LoVo (cell line): ENCODE measurements at regions not wholly inside any gene's neighbourhood (a gene's known extent, or its start where the extent isn't known, plus 50 kb on each side); places are given as distances from the start of the nearest gene placed in this dataset.

Experiments used
- DNase-seq: peaks from one replicate; pipeline ENCODE4 v3.0.0-alpha.2; 2016; ENCODE audit warnings: low spot score

DNA sequence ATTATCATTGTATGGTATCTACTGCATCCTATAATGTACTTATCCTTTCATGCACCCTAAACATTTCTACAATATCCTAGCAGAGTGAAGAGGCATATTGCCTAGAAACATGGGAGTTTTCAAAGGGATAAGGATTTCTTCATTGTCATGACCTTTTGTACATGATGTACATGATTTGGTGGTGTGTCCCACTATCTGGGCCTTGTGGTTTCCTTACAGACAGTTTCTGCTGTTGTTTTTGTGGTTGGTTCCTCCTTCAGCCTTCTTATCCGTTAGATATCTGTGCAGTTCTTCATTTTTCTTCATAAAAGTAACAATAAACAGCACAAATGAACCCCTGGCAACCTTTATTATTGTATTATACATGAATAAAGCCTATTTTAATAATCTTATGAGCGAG is 70.4 kb upstream of the BACH1 start:
- DNase-seq: no peak

DNA sequence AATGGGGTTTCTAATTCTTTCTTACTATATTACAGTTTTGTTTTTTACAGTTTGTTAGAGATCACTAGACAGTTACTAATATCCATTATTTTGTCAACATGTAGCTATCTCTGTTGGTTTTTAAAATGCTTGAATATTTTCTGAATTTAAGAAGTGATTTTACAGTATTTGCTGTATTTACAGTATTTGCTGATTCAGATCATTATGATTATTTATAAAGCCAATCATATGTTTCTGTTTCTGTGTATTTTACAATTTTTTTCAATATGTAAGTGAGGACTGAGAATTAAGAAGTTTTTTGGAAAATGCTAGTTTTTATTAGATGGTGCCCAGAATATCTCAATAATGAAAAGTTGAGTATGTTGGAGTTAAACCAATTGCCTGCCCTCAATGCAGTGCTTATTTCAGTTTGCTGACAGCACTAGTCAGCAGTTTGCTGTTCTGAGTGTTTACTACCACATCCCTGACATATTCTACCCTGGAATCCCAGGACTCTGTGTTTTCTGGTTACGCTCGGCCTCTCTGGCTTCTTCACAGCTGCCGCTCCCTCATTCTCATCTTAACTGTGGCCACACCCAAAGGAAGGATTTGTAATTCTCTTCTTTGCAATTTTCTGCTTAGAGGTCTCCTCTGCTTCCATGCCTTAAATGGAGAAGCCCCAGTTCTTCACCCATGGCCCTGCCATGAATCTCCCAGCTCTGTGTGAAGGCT is 68.0 kb upstream of the BACH1 start:
- peak; percentile 20 for DNase-seq

DNA sequence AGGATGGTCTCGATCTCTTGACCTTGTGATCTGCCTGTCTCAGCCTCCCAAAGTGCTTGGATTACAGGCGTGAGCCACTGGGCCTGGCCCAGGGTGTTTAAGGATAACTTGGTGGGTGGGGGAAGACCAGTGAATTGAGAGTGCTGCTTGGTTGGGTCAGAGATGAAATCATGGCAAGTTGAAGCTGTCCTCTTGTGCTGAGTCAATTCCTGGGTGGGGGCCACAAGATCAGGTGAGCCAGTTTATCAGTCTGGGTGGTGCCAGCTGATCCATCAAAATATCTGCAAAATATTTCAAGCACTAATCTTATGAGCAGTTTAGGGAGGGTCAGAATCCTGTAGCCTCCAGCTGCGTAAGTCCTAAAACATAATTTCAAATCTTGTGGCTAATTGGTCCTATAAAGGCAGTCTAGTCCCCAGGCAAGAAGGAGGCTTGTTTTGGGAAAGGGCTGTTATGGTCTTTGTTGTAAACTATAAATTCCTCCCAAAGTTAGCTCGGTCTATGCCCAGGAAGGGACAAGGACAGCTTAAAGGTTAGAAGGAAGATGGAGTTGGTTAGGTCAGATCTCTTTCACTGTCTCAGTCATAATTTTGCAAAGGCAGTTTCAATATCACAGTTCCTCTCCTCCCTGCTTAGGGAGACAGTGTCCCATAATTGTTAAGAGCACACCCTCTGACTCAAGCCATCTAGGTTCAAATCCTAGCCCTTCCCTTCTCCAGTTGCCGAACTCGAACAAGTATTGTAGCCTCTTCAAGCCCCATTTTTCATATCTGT is 66.8 kb upstream of the BACH1 start:
- no peak for DNase-seq

DNA sequence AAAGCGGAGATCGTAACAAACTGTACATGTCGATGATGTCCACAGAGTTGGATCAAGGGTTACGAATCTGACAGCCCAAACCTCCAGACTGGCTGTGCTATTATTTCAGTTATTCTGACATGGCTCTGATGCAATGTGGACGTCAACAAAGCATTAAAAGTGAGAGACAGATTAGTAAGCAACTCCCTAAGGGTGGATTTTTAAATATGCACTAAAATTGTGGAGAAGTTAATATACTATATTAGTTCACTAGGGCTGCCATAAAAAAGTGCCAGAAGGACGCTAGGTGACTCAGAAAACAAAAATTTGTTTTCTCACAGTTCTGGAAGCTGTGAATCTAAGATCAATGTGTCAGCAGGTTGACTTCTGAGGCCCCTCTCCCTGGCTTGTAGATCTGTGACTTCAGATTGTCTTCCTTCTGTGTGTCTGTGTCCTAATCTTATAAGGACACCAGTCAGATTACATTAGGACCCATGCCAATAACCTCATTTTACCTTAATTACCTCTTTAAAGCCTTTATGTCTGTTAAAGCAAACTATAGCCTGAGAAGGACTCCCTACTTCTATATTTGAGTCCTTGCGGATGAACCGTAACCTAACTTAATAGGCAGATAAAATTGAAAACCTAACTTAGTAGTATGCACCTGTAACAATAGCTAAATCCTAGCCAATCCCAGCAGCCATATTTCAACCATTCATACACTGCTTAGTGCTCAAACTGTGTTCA is 66.0 kb upstream of the BACH1 start:
- peak; percentile 39 for DNase-seq

DNA sequence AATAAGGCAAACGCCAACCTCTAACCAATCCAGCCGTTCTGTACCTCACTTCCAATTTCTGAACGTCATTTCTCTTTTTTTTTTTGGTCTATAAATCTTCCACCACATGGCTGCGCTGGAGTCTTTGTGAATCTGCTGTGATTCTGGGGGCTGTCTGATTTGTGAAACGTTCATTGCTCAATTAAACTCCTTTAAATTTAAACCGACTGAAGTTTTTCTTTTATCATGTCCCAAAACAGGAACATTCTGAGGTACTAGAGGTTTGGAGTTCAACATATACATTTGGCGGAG is 65.5 kb upstream of the BACH1 start:
- DNase-seq: no peak

DNA sequence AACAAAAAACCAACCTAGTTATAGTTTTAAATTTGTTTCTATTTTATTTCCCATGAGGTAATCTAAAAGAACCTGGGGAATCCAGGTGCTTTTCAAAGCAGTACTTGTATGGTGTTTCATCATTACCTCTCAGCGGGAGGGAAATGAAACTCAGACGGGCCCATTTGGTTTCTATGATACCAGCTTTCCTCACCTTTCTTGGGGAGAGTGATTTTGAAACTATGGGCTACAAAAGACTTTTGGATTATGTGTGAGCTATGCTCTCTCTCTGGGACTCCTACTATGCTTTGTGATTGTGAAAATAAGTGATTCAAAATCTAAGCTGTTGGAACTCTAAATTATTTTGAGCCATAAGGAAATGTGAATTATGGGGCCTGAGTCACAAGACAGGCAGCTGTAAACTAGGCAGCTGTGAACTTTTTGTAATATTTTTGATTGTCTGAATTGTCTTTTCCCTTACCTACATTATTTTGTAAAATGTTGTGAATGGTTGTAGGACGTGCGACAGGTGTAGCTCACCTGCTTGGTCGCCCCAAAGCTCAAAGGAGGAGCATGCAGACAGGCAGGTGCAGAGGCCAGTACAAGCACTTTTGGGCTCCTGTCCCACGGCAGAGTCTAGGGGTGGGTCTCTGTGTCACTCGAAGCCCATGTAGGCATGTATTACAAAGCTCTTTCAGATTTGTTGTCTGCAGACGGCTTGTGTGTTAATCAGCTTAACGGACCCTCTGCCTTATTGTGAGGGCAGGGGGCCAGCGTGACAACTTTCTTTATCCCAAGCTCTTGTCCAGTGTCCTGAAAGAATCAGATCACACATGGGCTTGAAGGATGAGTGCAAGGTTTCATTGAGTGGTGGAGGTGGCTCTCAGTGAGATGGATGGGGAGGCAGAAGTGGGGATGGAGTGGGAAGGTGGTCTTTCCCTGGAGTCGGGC is 64.8 kb upstream of the BACH1 start:
- no peak for DNase-seq

DNA sequence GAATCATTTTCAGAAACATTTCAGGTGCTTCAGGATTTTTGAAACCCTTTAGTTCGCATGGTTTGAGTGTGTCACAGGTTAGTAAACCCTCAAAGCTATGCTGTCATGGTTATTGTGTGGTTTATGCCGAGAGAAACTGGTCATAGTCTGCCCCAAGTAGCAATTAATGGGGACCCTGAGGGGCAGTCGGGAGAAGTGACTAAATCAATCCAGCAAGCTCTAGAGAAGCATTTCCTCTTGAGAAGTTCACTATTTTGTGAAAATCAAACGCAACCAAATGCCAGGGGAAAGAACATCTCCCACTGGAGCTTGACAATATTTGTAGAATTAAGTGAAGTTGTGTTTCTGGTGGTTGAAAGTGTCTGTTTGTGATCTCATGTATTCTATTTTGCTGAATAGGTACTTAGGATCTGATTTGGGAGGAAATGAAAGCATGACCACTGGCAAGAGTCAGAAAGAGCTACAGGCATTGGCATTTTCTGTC is 63.0 kb upstream of the BACH1 start:
- no peak for DNase-seq

DNA sequence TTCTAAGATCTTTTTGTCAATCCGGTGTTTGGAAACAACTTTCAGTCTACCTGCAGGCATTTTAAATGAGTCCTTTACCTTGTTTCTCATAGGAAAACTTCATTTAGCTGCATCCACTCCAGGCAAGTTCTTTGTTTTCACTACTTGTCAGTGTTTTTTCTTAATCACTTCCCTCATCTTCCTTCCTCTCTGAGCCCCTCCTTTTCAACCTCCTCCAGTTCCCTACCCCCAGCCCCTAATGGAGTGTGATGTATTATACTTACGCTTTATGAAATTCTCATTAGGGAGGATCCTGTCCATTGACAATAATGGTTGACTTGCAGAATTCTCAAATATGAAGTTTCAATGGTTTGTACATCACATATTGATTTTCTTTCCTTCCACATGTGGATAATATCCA is 62.5 kb upstream of the BACH1 start:
- no peak for DNase-seq

DNA sequence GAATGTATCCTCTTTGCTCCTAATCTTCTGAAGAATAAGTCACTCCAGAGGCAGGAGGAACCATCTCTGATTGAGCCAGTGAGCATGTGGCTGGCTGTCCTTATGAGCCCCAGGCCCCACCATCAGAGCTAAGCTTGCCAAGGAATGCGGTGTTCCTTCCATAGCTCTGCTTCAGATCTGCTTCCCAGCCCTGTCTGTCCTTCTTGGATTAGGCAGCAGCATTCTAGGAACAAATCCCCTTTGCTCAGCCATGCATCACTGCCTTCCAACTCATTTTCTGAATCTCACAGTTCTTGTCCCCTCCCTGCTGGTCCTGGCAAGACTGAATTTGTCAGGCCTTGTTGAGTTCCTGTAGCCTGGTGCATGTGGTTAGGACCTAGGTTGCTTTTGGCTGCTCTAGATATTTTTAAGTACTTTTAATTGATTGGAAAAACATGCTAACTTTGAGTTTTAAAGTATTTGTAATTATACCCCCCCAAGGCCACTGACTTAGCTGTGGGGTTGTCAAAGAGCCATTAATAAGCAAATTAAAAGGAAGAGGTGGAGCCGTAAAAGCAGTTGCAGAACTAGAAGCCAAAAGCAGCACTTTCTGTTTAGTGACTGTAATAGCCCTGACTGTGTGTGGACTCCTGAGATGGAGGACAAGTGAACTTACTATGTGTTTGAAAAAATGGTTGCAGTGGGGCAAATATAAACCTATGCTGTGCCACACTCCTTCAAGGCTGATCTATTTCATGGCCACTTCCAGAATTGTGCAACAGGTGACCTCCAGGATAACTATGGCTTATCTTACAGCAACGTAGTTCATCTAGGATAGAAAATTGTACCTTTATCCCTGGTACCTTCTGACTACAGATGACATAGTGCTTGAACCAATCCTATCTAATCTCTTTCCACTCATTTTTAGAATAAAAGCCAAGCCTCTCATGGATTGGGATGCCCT is 61.3 kb upstream of the BACH1 start:
- no peak for DNase-seq

DNA sequence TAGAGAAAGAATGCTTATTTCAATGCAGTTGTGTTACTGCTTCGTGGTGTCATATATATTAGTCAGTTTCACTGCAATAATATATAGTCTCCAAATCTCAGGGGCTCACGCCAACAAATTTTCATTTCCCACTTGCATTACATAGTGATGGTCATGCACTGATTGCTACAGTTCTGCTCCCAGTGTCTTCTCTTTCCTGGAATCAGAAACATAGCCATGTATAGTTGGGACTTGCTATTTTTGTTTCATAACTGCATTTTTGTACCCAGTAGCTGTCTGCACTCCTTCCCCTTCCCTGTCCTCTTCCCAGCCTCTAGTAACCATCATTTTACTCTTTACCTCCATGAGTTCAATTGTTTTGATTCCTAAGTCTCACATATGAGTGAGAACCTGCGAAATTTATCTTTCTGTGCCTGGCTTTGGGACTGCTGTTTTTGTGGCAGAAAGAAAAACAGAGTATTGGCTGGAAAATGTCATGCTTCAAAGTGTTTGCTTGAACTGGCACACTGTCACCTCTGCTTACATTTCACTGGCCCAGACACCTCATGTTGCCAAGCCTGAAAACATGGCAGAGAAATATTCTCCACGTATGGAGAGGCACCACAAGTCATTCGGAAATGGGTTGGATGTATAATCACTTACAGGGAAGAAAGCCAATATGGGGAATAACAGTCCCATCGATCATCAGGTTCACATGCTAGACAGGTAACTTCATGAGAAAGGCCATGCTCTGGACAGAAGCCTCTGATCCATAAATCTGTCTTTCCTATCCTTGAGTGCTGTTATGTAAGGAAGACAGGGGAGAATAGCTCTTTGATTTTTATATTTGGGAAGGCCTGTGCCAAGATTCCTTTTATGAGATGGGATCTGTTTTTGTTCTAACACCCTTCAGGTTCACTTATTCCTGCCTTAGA is 60.4 kb upstream of the BACH1 start:
- no peak for DNase-seq

DNA sequence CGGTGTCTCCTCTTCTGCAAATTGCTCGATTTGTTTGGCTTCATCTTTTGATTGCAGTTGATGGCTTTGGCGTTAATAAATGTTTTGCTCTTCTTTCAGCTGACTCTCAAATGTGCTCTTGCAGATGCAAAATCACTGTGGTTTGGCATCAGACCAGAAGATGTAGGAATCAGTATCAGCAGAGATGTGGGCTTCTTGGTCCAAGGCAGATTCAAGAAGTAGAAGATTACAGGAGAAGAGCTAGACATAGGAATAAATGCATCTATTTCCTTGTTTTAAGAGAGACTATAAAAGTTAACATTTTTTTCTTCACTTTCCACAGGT is 59.8 kb upstream of the BACH1 start:
- no peak for DNase-seq

DNA sequence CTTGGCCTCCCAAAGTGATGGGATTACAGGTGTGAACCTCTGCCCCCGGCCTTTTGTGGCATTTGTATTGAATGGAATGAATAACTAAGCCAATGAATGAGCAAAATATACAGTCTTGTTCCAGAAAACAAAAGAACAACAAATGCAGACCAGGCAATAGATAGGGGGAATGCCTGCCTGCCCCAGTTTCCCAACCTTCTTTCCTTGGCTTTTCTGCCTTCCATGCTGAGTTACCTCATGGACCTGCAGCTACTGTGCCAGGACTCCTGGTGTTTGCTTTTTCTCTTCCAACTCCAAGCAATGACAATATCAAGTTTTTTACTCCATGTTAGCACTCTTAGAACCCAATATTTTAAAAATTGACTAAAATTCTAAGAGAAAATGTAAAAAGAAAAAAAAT is 58.6 kb upstream of the BACH1 start:
- DNase-seq: no peak

DNA sequence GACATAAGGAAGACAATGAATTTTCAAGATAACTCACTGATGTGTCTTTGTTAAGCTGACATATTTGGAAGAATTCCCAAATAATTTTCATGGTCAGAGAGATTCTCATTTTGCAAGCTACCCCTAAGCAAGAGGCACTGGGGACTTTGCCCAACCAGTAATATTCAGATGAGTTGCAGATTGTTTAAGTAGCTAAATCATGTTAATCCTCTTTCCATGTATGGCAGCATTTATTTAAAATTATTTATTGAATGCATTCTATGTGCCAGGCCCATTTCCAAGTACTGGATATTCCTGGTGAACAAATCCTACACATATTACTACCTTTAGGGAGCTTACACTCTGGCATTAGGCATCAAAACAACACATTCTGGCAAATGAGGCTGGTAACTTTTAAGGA is 56.5 kb upstream of the BACH1 start:
- DNase-seq: no peak

DNA sequence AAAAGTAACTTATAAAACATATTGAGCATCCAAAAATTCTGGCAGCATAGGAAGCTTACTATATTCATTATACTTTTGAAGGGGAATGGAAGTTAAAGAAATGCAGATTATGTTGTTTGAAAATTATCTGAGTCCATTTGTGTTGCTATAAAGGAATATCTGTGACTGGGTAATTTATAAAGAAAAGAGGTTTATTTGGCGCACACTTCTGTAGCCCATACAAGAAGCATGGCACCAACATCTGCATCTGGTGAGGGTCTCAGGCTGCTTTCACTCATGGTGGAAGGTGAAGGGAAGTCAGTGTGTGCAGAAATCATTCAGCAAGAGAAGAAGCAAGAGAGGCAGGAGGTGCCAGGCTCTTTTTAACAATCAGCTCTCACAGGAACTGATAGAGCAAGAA is 55.5 kb upstream of the BACH1 start:
- no peak for DNase-seq

DNA sequence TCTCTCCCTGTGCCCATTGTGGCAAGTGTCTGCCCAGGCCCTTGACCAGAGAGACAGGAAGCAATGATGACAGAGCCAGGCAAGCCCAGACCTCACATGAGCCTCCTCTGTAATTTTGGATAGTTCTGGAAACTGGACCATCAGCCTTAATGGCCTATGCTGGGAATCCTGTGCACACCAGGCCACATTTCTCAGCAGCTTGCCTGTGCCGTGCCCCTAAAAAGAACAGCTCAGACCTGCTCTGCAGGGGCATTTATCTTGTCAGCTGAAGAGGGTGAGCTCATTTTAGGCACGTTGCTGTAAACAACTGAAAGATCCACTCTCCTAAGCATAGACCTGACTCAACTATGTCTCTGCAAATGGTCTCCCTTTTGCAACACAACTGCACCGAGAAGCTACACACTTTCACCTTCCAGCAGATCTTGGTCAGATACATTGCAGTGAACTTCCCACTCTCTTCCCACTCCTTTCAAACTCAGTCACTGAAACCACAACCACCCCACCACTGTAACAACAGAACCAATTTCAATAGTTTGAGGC is 53.5 kb upstream of the BACH1 start:
- no peak for DNase-seq

DNA sequence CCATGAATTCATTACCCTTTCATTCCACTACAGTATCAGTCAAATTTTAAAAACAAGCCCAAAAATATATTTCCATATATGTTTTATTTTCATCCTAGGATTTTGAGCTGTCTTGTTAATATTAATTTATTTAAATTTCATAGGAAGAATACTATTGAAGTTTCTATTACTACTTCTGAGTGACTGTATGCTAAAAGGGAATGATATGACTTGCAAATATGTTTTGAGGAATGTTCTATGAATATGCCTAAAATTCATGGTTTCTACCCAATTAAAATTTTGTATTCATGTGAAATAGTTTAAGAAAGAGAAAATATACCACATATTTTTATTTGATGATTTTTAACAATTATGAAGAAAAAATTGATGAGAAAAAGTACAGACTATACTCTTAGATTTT is 52.9 kb upstream of the BACH1 start:
- no peak for DNase-seq

DNA sequence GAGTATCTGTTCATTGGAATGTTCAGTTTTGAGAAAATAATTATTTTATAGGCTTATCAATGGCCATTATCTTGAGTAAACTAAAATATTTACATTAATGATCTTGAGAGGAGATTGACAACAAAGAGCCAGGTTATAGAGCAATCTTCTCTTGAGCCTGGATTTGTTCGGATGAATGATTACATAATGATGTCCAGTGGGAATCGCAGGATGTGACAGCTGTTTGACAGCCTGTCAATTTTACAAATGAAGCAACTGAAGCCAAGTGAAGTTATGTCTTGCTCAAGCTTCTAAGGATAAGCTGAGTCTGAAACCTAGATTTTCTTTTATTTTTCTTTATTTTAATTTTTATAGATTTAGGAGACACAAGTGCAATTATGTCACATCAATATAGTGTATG is 52.1 kb upstream of the BACH1 start:
- DNase-seq: no peak

DNA sequence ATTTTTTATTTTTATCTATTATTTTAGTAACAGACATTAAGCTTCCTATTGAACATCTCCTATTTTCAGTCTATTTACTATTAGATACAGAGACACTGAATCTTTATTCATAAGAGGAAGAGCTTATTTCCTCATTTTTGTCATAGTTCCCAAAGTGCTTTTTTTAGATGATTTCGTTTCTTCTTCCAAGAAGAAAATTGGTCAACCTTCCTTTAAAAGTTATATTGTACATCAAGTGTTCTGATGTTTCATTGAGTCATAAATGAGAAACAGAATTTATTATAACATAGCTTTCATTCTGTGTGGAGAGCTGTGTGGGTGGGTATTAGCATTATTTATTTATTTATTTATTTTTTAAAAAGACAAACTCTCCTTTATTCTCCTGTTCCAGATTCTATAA is 50.6 kb upstream of the BACH1 start:
- DNase-seq: no peak
